Calu3 (cell line): ENCODE measurements at regions not wholly inside any gene's neighbourhood (a gene's known extent, or its start where the extent isn't known, plus 50 kb on each side); places are given as distances from the start of the nearest gene placed in this dataset.

Source experiments
- BruUV-seq: library from RNA; stranded (reverse); fragments of 400-500 nt; replicated peaks from 2 replicates; lab custom pipeline; 2021; lab: Mats Ljungman, UMichigan
- CTCF ChIA-PET: fragments of 300-600 bp; sonication (Branson Sonifier 250); formaldehyde crosslinking; loops from one replicate; lab custom pipeline; 2022; ENCODE audit warnings: antibody characterized with exemption; lab: Charles Lee
- DNase-seq: peaks from one replicate; pipeline ENCODE4 v3.0.0; 2022
- H3K27ac Mint-ChIP-seq: one replicate; pipeline ENCODE4 v1.8.0; 2022; ENCODE audit warnings: mixed read lengths; ENCODE audit not compliant: unreplicated experiment
- H3K27me3 Mint-ChIP-seq: one replicate; pipeline ENCODE4 v1.8.0; 2022; ENCODE audit warnings: mixed read lengths; ENCODE audit not compliant: unreplicated experiment
- H3K36me3 Mint-ChIP-seq: one replicate; pipeline ENCODE4 v1.8.0; 2022; ENCODE audit warnings: mild to moderate bottlenecking, moderate library complexity, mixed read lengths; ENCODE audit not compliant: insufficient read depth, unreplicated experiment
- H3K4me1 Mint-ChIP-seq: one replicate; pipeline ENCODE4 v1.8.0; 2022; ENCODE audit warnings: mild to moderate bottlenecking, low read depth, mixed read lengths; ENCODE audit not compliant: unreplicated experiment
- H3K4me3 Mint-ChIP-seq: one replicate; pipeline ENCODE4 v1.8.0; 2022; ENCODE audit warnings: mild to moderate bottlenecking, low read depth, moderate library complexity, mixed read lengths; ENCODE audit not compliant: unreplicated experiment
- H3K9me3 Mint-ChIP-seq: one replicate; pipeline ENCODE4 v1.8.0; 2022; ENCODE audit warnings: low read depth, mixed read lengths; ENCODE audit not compliant: unreplicated experiment
- CTCF ChIP-seq: fragments of 200-600 bp; IDR thresholded peaks from one replicate; pipeline ENCODE4 v1.8.0; 2022; ENCODE audit warnings: antibody characterized with exemption; ENCODE audit not compliant: unreplicated experiment
- intact Hi-C: fragments of 100-400 bp; cut with micrococcal nuclease; formaldehyde crosslinking; loops from one replicate; pipeline ENCODE4 v1.10.0; 2022; ENCODE audit not compliant: unreplicated experiment

DNA sequence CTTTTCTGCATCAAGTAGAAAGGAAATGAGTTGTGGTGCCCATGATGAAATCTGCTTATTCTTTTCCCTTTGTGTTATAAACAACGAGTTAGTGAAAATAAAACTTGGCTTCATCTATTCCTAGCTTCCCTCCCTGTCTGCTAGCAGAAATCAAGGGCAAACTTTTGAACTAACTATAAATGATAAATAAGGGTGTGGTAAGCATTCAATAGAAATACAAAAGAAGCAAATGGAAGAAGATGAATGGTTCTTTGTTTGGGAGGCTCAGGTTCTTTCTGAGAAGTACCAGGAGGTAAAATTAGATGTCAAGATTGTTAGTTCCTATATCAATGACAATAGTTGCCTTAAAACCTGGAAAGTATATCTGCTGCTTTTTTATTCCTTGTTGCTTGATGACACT lies 275.3 kb upstream of the PRR20A start:
- H3K27ac Mint-ChIP-seq = no peak overlapping the region
- DNase-seq = no peak
- intact Hi-C loops = no loop called here
- H3K4me1 Mint-ChIP-seq = no peaks in the 10 kb centered on the region
- TF ChIP-seq CTCF = no peak
- peaks cover 5% of the 10 kb centered on the region for H3K9me3 Mint-ChIP-seq
- BruUV-seq = no TSS peak
- H3K4me3 Mint-ChIP-seq = no peak overlapping the region
- CTCF ChIA-PET = no interaction called here
- no peaks in the 10 kb centered on the region for H3K36me3 Mint-ChIP-seq
- H3K27me3 Mint-ChIP-seq = no peaks in the 10 kb centered on the region

DNA sequence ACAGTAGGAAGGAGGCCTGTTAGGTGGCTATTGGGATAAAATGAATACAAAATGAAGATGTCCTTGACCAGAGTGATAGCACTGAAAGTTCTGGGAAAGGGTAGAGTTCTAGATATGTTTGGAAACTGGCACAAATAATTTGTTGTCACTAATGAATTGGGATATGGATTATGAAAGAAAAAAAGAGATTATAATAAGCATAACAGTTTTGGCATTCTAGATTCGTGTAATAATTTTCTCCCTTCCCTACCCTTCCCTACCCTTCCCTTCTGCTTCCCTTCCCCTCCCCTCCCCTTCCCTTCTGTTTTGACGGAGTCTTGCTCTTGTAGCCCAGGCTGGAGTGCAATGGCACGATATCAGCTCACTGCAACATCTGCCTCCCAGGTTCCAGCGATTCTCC lies 271.0 kb upstream of the PRR20A start:
- H3K4me1 Mint-ChIP-seq = no peaks in the 10 kb centered on the region
- no peaks in the 10 kb centered on the region for H3K36me3 Mint-ChIP-seq
- TF ChIP-seq CTCF = no peak
- no peak overlapping the region for H3K4me3 Mint-ChIP-seq
- H3K27me3 Mint-ChIP-seq = no peaks in the 10 kb centered on the region
- H3K27ac Mint-ChIP-seq = no peak overlapping the region
- intact Hi-C loops = no loop called here
- CTCF ChIA-PET = no interaction called here
- no peak for DNase-seq
- peaks cover 2% of the 10 kb centered on the region for H3K9me3 Mint-ChIP-seq
- no TSS peak for BruUV-seq

DNA sequence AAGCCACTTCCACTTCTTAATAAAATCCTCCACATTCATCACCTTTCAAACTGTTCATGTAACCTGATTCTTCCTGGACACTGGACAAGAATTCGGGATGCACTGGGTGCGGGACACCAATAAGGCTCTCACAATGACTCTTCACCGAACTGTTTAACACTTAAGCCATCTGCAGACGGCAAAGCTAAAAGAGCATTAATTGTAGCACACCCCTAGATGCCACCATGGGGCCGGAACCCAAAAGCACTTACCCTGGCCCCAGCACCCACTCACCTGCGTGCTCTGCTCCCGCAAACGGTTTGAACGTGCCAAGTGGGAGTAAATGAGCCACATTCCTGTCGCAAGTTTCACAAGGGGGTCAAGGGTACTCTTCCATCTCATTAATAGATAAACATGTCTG lies 254.3 kb upstream of the PRR20A start:
- no TSS peak for BruUV-seq
- intact Hi-C loops = no loop called here
- no peak overlapping the region for H3K4me3 Mint-ChIP-seq

GRCh38 chr13:56888455-56888854 lies 252.3 kb upstream of the PRR20A start:
- Mint-ChIP-seq H3K36me3 (no peaks in the 10 kb centered on the region), H3K4me1 (no peaks in the 10 kb centered on the region), H3K27me3 (no peaks in the 10 kb centered on the region), H3K4me3 (no peak overlapping the region), H3K9me3 (peaks cover under 1% of the 10 kb centered on the region), H3K27ac (no peak overlapping the region)
- TF ChIP-seq CTCF = no peak
- no peak for DNase-seq
- BruUV-seq = no TSS peak
- intact Hi-C loops = no loop called here
- CTCF ChIA-PET = no interaction called here

More for the DNA sequence above, 254.3 kb upstream of the PRR20A start:
- Mint-ChIP-seq H3K36me3 (no peaks in the 10 kb centered on the region), H3K9me3 (peaks cover 3% of the 10 kb centered on the region), H3K27ac (no peak overlapping the region), H3K27me3 (no peaks in the 10 kb centered on the region), H3K4me1 (no peaks in the 10 kb centered on the region)
- no peak for DNase-seq
- TF ChIP-seq CTCF = no peak
- CTCF ChIA-PET = no interaction called here
